ENCODE measurements at regions not wholly inside any gene's neighbourhood (a gene's known extent, or its start where the extent isn't known, plus 50 kb on each side); places are given as distances from the start of the nearest gene placed in this dataset.
"Not testable (repeated sequence)": the region's sequence is repeated elsewhere in the genome, so short reads cannot be mapped to it uniquely, and the experiment has no call there.

DNA sequence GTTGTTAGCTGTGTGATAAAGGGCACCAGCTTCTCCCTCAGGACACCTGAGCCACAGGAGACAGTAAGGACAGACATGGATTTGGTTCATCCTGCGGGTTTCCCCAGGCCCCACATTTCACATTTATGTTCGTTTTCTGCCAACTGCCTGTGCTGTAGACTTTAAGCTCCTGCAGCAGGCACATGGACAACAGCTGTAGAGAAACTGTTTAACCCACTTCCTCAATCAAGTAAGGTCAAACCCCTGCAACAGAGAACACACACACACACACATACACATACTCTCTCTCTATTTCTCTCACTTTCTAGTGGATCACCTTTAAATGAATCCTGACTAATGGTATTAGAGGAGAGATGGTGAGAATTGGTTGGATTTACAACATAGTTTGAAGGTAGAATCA lies 90.7 kb downstream of the C11orf87 start:
- Histone ChIP-seq H3K27ac (no peak overlapping the region), H3K36me3 (no peaks in the 10 kb centered on the region), H3K4me3 (no peak overlapping the region), H3K9me3 (no peaks in the 10 kb centered on the region), H3K27me3 (no peaks in the 10 kb centered on the region), H3K4me1 (no peaks in the 10 kb centered on the region)
- WGBS, 2 donors: 47 to 58% methylated on average over 2 of the region's 2 CpGs
- DNase-seq (ENCODE audit: low spot score in 2 of 2): no peak
- TF ChIP-seq EP300 (IDR thresholded peaks at IDR 0.05) (no peak), POLR2A (IDR thresholded peaks at IDR 0.05) (no peak)
- TF ChIP-seq, protein P1, sequence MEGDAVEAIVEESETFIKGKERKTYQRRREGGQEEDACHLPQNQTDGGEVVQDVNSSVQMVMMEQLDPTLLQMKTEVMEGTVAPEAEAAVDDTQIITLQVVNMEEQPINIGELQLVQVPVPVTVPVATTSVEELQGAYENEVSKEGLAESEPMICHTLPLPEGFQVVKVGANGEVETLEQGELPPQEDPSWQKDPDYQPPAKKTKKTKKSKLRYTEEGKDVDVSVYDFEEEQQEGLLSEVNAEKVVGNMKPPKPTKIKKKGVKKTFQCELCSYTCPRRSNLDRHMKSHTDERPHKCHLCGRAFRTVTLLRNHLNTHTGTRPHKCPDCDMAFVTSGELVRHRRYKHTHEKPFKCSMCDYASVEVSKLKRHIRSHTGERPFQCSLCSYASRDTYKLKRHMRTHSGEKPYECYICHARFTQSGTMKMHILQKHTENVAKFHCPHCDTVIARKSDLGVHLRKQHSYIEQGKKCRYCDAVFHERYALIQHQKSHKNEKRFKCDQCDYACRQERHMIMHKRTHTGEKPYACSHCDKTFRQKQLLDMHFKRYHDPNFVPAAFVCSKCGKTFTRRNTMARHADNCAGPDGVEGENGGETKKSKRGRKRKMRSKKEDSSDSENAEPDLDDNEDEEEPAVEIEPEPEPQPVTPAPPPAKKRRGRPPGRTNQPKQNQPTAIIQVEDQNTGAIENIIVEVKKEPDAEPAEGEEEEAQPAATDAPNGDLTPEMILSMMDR (IDR thresholded peaks at IDR 0.05): no peak

DNA sequence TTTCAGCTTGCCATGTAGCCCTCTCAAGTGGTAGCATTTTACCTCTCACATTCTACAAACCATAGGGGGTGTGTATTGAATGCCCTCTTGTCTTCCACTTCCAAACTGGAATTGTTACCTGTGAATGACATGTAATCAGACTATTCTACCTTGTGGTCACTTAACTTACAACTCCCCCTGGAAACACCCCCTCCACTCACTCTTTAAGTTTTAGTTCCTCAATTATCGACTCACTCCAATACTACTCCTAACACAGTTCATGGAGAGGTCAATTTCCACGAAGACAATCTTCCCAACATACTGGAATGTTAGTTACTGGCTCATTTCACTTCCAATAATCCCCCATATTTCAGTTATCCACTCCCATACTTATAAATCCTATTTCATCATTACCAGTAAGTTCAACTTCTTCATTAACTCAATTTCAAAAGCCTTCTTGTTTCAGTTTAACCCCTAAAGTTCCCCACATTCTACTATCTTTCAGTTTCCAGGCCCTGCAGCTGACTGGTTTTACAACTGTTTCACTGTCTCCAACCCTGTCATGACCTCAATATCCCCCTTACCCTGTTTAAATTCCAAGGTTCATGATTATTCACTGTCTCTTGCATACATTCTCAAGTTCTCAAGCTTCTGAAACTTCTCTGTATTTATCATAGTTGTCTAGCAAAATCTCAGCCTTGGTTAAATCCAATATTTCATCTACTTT lies 92.5 kb downstream of the C11orf87 start:
- no peaks in the 10 kb centered on the region for H3K4me1 ChIP-seq
- H3K36me3 ChIP-seq: no peaks in the 10 kb centered on the region
- H3K27ac ChIP-seq: no peak overlapping the region
- H3K4me3 ChIP-seq: no peak overlapping the region
- no peaks in the 10 kb centered on the region for H3K27me3 ChIP-seq
- no peak for DNase-seq (ENCODE audit: low spot score in 2 of 2)
- WGBS, 2 donors: 33 to 34% methylated on average over 2 of the region's 2 CpGs
- TF ChIP-seq, protein P1 (IDR thresholded peaks at IDR 0.05): no peak
- no peak for TF ChIP-seq EP300 (IDR thresholded peaks at IDR 0.05)
- no peak for TF ChIP-seq POLR2A (IDR thresholded peaks at IDR 0.05)
- H3K9me3 ChIP-seq: no peaks in the 10 kb centered on the region

DNA sequence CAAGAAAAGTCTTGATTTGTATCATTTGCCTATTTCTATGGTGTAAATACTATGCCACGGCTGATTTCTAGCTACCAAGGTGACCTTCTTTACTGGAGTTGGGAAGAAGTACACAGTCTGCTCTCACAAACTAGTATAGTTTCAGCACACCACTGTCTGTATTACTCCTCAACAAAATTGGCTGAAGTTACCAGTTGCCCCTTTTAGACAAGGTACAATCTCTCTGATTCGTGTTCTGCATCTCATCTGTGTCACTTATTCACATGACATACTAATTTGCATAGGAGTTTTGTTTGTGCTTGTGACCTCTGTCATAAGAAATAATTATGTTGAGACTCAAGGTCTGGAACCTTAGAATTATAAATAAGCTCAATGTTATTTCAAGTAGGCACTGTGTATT lies 97.3 kb downstream of the C11orf87 start:
- H3K36me3 ChIP-seq: no peaks in the 10 kb centered on the region
- no peak overlapping the region for H3K4me3 ChIP-seq
- DNase-seq (ENCODE audit: low spot score in 2 of 2): no peak
- no peaks in the 10 kb centered on the region for H3K4me1 ChIP-seq
- WGBS, 2 donors: 77 to 86% methylated on average over 2 of the region's 2 CpGs
- no peaks in the 10 kb centered on the region for H3K27me3 ChIP-seq
- no peak overlapping the region for H3K27ac ChIP-seq
- TF ChIP-seq POLR2A (IDR thresholded peaks at IDR 0.05) (no peak), EP300 (IDR thresholded peaks at IDR 0.05) (no peak)
- TF ChIP-seq, protein P1 (IDR thresholded peaks at IDR 0.05): no peak
- peaks cover 0 to 5% (median 0%) of the 10 kb centered on the region in 4 donors for H3K9me3 ChIP-seq

DNA sequence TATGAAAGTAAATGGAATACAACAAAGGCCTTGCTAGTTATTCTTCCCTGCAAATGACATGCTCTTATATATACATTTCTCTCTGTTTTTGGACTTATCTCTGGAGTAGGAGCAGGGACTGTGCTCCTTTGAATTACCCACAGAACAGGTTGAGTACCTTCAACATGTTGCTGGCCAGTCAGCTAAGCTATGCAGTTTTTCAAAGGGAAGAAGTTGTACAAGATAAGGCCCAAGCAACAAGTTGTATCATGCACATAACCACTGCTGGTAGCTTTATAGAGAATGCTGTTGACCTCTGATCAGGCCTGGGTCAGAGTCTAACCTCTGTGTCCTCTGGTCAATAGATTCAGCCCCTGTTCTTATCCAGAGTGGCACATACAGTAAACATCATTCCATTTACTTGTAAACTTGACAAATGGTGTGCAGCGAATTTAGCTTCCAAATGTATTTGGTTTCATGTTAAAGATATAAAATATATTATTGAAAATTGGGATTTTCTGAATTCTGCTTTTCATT lies 99.6 kb downstream of the C11orf87 start:
- Histone ChIP-seq H3K36me3 (no peaks in the 10 kb centered on the region), H3K27me3 (no peaks in the 10 kb centered on the region), H3K27ac (no peak overlapping the region), H3K4me1 (no peaks in the 10 kb centered on the region), H3K9me3 (peaks cover 0 to 11% (median 0%) of the 10 kb centered on the region in 4 donors), H3K4me3 (no peak overlapping the region)
- TF ChIP-seq POLR2A (IDR thresholded peaks at IDR 0.05) (no peak), EP300 (IDR thresholded peaks at IDR 0.05) (no peak)
- TF ChIP-seq, protein P1 (IDR thresholded peaks at IDR 0.05): no peak
- 85 to 93% methylated on average over 1 of the region's 1 CpG for WGBS, 2 donors
- no peak for DNase-seq (ENCODE audit: low spot score in 2 of 2)

DNA sequence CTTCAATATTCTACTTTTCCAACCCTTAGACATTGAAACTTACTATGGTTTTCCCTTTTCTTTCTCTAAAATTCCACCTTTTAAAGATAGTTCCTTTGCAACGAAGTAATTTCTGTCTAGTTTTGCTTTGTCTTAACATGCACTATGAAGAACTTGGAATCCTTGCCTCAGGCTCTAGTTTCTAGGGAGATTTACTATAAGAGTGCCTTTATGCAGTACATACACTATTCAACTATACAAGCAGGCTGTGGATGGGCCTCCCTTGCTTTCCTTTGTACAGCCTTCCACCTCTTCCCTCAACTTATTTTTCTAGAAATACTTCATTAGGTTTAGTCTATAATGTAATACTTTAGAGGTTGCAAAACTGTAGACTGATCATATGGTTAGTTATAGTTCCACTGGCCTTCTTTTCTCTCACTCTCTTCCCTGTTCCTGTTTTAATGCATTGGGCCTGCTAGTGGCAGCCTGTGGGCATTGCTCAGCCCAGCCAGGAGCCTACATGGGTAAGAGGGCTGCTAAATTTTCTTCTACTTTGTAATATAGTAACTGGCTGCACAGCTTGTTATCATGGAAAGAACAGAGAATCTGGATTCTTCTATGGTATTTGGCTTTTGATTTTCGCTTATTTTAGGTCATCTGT lies 100.2 kb downstream of the C11orf87 start:
- Histone ChIP-seq H3K4me3 (no peak overlapping the region), H3K9me3 (peaks cover 0 to 11% (median 0%) of the 10 kb centered on the region in 4 donors), H3K27ac (no peak overlapping the region), H3K27me3 (no peaks in the 10 kb centered on the region), H3K36me3 (no peaks in the 10 kb centered on the region), H3K4me1 (no peaks in the 10 kb centered on the region)
- WGBS, 2 donors: 61 to 75% methylated on average over 2 of the region's 2 CpGs
- no peak for DNase-seq (ENCODE audit: low spot score in 2 of 2)
- TF ChIP-seq, protein P1 (IDR thresholded peaks at IDR 0.05): no peak
- TF ChIP-seq EP300 (IDR thresholded peaks at IDR 0.05) (no peak), POLR2A (IDR thresholded peaks at IDR 0.05) (no peak)

DNA sequence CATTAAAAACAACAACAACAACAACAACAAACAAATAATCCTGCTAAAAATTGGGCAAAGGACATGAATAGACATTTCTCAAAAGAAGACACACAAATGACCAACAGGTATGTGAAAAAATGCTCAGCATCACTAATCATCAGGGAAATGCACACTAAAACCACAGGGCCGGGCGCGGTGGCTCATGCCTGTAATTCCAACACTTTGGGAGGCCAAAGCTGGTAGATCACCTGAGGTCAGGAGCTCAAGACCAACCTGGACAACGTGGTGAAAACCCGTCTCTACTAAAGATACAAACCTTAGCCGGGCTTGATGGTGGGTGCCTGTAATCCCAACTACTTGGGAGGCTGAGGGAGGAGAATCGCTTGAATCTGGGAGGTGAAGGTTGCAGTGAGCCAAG lies 103.6 kb downstream of the C11orf87 start:
- not testable (repeated sequence) for H3K4me1 ChIP-seq; H3K36me3 ChIP-seq; H3K4me3 ChIP-seq; DNase-seq (ENCODE audit: low spot score in 2 of 2); H3K27ac ChIP-seq; H3K9me3 ChIP-seq; H3K27me3 ChIP-seq
- WGBS, 2 donors: 90 to 93% methylated on average over 7 of the region's 7 CpGs
